NOMO-1 treated with dmso at 0.1 percent for 144 hours (cell line): ENCODE measurements at regions not wholly inside any gene's neighbourhood (a gene's known extent, or its start where the extent isn't known, plus 50 kb on each side); places are given as distances from the start of the nearest gene placed in this dataset.

ENCODE experiments used
- DNase-seq: peaks from one replicate; lab custom pipeline; 2025; ENCODE audit not compliant: unreplicated experiment; lab: John Stamatoyannopoulos, UW

DNA sequence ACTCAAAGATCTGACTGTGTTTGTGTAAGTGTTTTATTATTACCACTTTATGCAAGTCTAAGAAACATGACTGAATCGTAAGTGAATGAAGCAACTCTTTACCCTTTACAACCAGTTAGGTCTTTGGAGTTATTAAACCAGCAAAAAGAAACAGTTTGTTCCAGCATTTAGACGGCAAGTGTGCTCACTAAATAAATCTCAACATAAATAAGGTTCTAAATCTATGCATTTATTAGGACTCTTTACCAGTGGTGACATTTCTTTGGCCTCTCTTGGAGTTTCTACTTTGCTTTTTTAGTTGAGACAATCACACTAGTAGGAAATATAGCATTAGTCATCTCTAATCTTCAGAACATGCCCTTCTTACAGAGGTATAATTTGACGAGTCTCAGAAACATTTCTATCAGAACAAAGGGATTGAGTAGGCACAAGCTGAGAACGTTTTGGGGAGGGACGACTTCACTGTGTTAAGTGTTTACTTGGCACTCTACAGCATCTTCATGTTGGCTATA lies 739.9 kb upstream of the NR2F2 start:
- DNase-seq = no peak

DNA sequence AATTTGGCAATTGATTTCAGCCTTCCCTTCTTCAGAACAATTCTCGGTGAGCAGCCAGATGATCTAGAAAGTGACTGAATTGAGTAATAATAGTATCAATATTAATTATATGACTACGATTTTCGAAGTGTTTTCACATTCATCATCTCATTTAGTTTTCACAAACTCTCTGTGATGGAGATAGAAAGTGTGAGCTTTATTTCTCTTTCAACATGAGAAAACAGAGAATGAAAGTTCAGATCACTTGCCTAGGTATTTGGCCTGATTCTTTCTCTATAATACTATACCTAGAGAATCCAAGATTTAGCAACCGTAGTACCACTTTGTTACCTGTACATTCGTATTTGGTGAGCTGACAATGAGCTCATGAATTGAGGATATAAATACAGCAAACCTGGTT lies 739.2 kb upstream of the NR2F2 start:
- DNase-seq = no peak

DNA sequence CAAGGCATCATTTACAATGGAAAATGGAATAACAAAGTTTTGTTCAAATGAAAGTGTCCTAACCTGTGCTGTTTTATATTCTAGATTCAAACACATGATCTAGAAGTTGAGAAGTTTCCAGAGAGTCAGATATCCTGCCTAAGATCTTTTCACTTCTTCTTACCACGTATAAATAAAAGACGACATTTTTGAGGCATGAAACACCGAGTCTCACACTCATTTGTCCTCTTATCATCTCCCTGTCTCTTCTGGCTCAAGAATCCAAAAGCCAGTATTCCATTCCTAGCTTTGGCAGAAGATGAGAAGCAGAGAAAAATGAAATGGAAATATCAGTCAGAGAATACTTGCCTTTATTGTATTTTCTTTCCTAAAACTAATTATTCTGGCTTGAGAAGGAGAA lies 738.6 kb upstream of the NR2F2 start:
- DNase-seq = no peak

GRCh38 chr15:95594496-95594895 lies 736.0 kb upstream of the NR2F2 start:
- no peak for DNase-seq

DNA sequence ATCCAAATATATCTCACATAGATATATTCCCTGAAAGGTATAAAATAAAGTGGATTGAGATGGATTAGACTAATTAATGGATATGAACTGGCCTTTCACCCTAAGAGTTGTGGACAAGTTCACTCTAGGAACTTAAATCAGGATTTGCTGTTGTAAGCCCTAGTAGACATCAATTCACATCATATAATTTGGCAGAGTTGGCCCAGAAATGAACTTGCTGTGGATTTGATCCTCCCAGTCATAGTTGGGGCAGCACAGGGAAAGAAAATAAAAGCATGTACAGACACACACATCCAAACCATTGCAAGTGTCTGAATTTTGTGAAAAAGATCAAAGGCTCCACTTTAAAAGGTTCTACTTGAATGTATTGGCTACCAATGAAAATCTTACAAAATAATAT lies 734.7 kb upstream of the NR2F2 start:
- DNase-seq = no peak

DNA sequence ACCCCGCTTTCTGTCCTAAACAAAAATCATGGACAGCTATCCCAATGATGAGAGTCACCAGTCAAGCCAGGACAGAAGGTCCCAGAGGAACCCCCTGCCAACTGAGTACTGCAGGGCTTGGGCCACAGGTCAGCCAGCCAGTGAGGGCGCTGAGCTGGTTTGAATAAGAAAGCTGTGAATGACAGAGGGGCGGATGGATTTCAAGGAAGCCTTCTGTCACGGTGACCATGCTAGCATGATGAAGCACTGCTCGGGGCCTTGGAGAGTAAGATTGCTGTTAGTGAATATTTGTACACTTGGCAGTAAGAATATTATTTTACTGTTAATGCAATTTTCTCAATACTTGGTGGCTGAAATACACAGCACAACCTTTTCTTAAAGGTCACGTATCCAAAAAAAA lies 734.0 kb upstream of the NR2F2 start:
- no peak for DNase-seq

DNA sequence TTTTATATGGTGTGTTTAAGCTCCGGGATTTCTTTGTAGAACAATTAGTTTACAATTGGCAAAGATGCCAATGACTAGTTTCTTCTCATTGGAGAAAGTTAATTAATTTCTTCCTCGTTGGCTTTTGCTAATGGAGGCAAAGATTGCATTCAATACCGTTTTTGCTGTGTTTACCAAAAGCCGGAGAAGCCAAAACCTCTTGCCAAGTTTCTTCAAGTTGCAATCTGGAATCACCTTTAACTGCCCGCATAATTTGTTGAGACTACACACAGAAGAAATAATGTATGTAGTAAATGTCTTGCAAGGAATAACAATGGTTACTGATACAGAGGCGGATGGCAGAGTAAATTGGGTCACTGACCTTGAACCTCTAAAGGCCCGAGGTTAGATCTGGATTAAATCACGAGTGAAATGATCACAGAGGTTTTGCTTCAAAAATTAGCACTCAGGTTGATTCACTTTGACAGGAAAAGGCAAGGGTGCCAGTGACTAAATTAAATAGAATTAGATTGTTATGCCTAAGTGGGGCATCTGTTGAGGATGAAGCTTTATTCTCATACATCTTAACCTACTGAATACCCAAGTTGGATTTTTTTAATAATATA lies 732.1 kb upstream of the NR2F2 start:
- no peak for DNase-seq

DNA sequence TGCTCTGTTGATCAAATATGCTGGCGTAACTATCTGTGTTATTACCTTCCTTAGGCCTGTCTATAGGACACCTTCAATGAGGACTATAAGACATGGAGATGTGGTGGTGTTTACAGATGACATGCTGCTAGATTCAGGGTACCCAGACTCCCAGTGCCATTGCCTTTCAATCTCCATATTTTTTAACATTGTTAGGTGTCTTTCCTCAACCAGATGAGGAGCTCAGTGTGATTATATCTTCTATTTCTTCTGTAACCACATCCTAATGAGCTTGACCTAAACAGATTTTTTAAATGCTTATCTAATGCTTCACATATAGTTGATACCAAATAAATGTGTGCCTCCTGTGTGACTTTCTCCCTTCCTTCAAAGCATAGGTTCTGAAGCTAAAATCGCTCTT lies 730.1 kb upstream of the NR2F2 start:
- DNase-seq = no peak

GRCh38 chr15:95600884-95601283 lies 729.6 kb upstream of the NR2F2 start:
- no peak for DNase-seq

DNA sequence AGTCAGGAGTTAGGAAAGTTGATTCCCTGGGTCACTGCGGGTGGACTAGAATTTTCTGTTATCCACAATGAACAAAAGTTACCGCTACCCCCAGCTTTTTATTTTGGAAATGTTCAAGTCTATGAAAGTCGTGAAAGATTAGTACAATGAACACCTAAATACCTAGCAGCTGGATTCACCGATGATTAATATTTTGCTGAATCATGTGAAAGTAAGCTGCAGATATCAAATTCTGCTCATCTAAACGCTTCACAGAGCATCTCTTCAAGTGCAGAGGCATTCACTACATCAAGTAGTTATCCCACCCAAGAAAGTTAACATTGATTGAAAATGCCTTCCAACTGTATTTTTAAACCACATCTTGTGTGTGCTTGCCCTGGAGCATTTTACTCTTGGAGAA lies 729.0 kb upstream of the NR2F2 start:
- no peak for DNase-seq

DNA sequence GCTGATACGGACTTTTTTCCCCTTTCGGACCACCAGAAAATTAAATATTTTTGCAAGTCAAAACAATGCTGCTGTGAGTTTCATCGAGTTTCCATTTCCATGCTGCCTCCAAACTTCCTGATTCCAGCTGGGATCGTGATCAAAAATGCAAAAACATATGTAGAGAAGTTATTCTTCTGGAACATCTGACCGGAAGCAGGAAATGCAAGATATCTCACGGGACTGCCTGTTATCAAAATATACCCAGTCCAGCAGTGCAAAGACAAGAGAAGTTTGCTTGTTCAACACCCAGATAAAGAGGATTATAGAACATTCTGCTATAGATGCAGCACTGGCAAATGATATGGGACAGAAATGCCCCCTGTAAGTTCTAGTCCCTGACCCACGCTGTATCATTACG lies 726.7 kb upstream of the NR2F2 start:
- no peak for DNase-seq

GRCh38 chr15:95604634-95605036 lies 725.9 kb upstream of the NR2F2 start:
- DNase-seq = no peak

GRCh38 chr15:95605098-95605497 lies 725.4 kb upstream of the NR2F2 start:
- no peak for DNase-seq

DNA sequence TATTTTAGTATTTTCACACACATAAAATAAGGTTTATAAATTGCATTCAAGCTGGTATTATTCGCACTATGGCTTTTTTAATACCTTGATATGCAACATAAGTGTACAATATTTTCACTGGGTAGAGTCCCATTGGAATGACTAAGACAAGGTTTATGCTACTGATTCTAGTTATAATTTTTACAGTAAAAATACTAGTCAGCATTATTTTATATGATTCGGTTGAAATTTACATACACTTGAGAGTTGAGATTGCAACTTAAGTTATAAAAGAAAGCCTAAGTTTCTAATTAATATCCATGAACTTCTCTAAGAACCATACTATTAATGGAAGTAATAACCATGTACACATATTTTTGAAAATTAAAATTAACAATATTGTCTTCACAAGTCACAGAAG lies 723.9 kb upstream of the NR2F2 start:
- no peak for DNase-seq

DNA sequence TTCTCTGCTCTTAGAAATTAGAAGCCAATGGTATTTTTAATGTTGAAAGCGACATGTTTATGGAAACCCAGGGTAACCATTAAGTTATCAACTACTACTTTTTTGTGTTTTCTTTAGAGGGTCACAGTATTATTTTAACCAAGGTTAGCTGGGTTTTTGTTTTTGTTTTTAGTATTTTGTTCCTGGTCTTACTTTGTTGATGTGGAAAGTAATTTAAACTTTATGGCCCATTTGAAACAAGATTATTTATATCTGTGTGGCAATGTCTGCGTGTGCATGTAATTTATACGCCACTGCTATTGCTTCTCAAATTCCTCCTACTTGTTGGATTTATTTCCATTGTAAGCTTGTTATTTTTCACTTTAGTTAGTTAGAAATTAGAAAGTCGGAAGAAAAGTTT lies 722.1 kb upstream of the NR2F2 start:
- no peak for DNase-seq

- peak; percentile 44 for DNase-seq
These were observed 721.4 kb upstream of the NR2F2 start for GRCh38 chr15:95609096-95609495.

- no peak for DNase-seq
These were observed 719.6 kb upstream of the NR2F2 start for GRCh38 chr15:95610945-95611344.

DNA sequence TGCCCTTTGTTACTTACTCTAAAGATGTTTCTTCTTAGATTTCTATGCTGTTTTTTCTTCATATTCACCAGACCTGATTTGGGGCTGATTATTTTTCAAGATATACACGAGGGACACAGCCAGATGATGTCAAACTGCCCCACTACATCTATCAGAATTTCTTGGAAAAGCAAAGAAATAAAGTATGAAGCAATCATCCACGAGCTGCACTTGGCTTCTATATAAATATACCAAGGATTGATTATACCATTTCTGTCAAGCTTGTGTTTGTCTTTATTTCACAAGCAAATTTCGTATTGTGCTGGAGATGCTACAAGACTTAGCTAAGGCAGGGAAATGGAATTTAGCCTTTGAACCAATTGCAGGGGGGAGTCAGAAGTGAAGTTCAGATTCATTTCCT lies 715.1 kb upstream of the NR2F2 start:
- DNase-seq = no peak

DNA sequence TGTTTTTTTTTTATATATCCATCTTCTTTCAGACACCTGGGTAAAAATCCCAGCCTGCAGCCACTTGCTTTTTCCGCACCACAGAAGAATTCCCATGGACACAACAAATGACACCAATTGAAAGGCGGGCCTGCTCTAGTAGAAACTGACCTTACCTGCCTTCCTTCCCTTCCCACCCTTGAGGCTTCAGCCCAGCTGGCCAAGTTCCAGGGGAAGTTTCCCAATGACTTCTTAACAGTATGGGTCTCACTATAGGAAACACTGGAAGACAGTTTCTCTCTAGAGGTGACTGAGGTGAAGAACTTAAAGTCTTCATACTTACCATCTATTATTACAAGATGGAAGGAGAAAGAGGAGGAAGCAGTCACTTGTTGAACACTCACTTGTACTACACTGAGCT lies 714.2 kb upstream of the NR2F2 start:
- DNase-seq = no peak

GRCh38 chr15:95620934-95621579 lies 709.4 kb upstream of the NR2F2 start:
- DNase-seq = peak; percentile 77

DNA sequence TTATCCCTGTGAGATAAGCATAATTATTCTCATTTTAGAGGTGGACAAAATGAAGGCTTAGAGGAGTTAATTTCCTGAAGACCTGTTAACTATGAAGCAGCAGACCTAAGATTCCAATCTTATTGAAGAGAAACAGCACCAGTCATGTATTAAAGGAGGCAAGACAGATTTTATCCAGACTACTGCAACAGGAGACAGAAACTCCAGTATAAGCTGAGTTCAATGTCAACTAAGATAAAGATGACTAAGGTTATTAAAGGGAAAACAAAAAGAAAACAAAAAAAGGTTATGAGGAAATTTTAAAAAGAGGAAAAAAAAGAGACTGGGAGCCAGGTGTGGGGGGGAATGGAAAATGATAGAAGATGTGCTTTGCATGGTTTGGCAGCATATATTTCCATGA lies 707.7 kb upstream of the NR2F2 start:
- DNase-seq = no peak

GRCh38 chr15:95624100-95624499 lies 706.4 kb upstream of the NR2F2 start:
- DNase-seq = no peak
